H1 (cell line): ENCODE measurements at regions not wholly inside any gene's neighbourhood (a gene's known extent, or its start where the extent isn't known, plus 50 kb on each side); places are given as distances from the start of the nearest gene placed in this dataset.

Source experiments
- EP300 ChIP-seq, 2 experiments: IDR thresholded peaks; 1 replicate in 1 of 2; 2 replicates in 1 of 2; pipeline ENCODE4 v1.6.1; 2011 to 2012; ENCODE audit warnings: low read depth in 2 of 2, low read length in 2 of 2, mild to moderate bottlenecking in 2 of 2, borderline replicate concordance in 1 of 2, inconsistent platforms in 1 of 2, moderate library complexity in 1 of 2
- EZH2 ChIP-seq: fragments of 200-600 bp; sonication (generic); IDR thresholded peaks from 2 replicates; pipeline ENCODE4 v1.7.1; 2012; ENCODE audit warnings: low read depth, mild to moderate bottlenecking, moderate library complexity, low read length, inconsistent platforms; ENCODE audit not compliant: severe bottlenecking
- HDAC6 ChIP-seq: IDR thresholded peaks from one replicate; pipeline ENCODE4 v1.7.1; 2012; ENCODE audit warnings: low read depth, mild to moderate bottlenecking, inconsistent platforms, low read length, moderate library complexity
- TF ChIP-seq, protein P1 (sequence below), 3 experiments: IDR thresholded peaks; 1 replicate in 2 of 3; 2 replicates in 1 of 3; pipeline versions ENCODE4 v1.5.1 to v1.6.1; 2011; ENCODE audit warnings: low read length in 3 of 3, mild to moderate bottlenecking in 3 of 3, inconsistent platforms in 2 of 3, low read depth in 1 of 3, moderate library complexity in 1 of 3; ENCODE audit not compliant: insufficient read depth in 1 of 3; ENCODE audit errors: control extremely low read depth in 1 of 3

DNA sequence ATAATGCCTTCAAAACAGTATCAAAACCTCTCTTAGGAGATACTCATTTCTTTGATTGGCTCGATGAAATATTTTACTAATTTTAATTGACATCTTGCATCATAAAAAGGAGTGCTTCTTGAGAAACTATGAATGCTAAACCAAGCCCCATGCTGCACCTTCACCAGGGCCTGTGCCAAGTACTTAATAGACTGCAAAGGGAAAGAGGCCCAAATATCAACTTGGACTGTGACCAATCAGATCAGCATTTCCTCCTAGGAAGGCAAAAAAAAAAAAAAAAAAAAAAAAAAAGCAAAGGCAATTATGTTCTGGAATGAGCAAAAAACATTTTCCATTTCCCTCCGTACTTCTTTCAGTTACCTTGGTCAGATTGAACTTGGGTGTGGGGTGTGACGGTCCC is 253.0 kb upstream of the SOX4 start:
- no peak for TF ChIP-seq EP300 (IDR thresholded peaks at IDR 0.05; ENCODE audit: borderline replicate concordance in 1 of 2, low read depth in 2 of 2, low read length in 2 of 2)
- no peak for TF ChIP-seq EZH2
- TF ChIP-seq, protein P1, sequence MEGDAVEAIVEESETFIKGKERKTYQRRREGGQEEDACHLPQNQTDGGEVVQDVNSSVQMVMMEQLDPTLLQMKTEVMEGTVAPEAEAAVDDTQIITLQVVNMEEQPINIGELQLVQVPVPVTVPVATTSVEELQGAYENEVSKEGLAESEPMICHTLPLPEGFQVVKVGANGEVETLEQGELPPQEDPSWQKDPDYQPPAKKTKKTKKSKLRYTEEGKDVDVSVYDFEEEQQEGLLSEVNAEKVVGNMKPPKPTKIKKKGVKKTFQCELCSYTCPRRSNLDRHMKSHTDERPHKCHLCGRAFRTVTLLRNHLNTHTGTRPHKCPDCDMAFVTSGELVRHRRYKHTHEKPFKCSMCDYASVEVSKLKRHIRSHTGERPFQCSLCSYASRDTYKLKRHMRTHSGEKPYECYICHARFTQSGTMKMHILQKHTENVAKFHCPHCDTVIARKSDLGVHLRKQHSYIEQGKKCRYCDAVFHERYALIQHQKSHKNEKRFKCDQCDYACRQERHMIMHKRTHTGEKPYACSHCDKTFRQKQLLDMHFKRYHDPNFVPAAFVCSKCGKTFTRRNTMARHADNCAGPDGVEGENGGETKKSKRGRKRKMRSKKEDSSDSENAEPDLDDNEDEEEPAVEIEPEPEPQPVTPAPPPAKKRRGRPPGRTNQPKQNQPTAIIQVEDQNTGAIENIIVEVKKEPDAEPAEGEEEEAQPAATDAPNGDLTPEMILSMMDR (IDR thresholded peaks at IDR 0.05; ENCODE audit: control extremely low read depth in 1 of 3, insufficient read depth in 1 of 3, low read depth in 1 of 3, low read length in 3 of 3) = no peak
- TF ChIP-seq HDAC6 = no peak
